Tibial nerve (tissue), 4 donors: ENCODE measurements at regions not wholly inside any gene's neighbourhood (a gene's known extent, or its start where the extent isn't known, plus 50 kb on each side); places are given as distances from the start of the nearest gene placed in this dataset.
"Not testable (repeated sequence)": the region's sequence is repeated elsewhere in the genome, so short reads cannot be mapped to it uniquely, and the experiment has no call there.

Source experiments
- DNase-seq, 2 donors: peaks; one replicate each; pipeline ENCODE4 v3.0.0-alpha.2; 2019; ENCODE audit warnings: low spot score in 2 of 2
- H3K27ac ChIP-seq, 4 donors: fragments of 200-600 bp; sonication (generic) in 3 of 4; one replicate each; pipeline ENCODE4 v1.5.1; 2017 to 2019; ENCODE audit warnings: mild to moderate bottlenecking in 1 of 4
- H3K27me3 ChIP-seq, 2 donors: fragments of 200-600 bp; sonication (generic) in 1 of 2; one replicate each; pipeline versions ENCODE4 v1.5.1 to v1.6.0; 2017 to 2019
- H3K36me3 ChIP-seq, 3 donors: fragments of 200-600 bp; sonication (generic); one replicate each; pipeline ENCODE4 v1.5.1; 2018 to 2019
- H3K4me1 ChIP-seq, 4 donors: fragments of 200-600 bp; sonication (generic) in 3 of 4; one replicate each; pipeline ENCODE4 v1.5.1; 2017 to 2019
- H3K4me3 ChIP-seq, 4 donors: fragments of 200-600 bp; sonication (generic) in 3 of 4; one replicate each; pipeline ENCODE4 v1.5.1; 2017 to 2019; ENCODE audit warnings: mild to moderate bottlenecking in 1 of 4, moderate library complexity in 1 of 4
- H3K9me3 ChIP-seq, 4 donors: fragments of 200-600 bp; sonication (generic) in 3 of 4; one replicate each; pipeline ENCODE4 v1.5.1; 2017 to 2019
- CTCF ChIP-seq, 5 experiments: fragments of 200-600 bp in 3 of 5; fragments of 450-650 bp in 2 of 5; sonication (generic) in 3 of 5; IDR thresholded peaks; one replicate each; pipeline ENCODE4 v1.5.1; 2016 to 2019; ENCODE audit warnings: antibody characterized with exemption in 5 of 5, mild to moderate bottlenecking in 3 of 5, moderate library complexity in 2 of 5
- EP300 ChIP-seq, 2 donors: sonication (generic); formaldehyde crosslinking; IDR thresholded peaks; one replicate each; pipeline ENCODE4 v1.6.1; 2017; ENCODE audit warnings: antibody characterized with exemption in 2 of 2, mild to moderate bottlenecking in 1 of 2
- POLR2A ChIP-seq, 2 donors: fragments of 450-650 bp; IDR thresholded peaks; one replicate each; pipeline ENCODE4 v1.6.1; 2017; ENCODE audit warnings: antibody characterized with exemption in 2 of 2, mild to moderate bottlenecking in 2 of 2, moderate library complexity in 2 of 2
- WGBS, 2 donors: methylation state at CpG; one replicate each; pipeline ENCODE4 v1.1.5; 2018; 5-methylcytosine and 5-hydroxymethylcytosine counted together

GRCh38 chr3:75951941-75952340 lies 166.6 kb upstream of the ZNF717 start:
- TF ChIP-seq POLR2A (IDR thresholded peaks at IDR 0.05): no peak
- TF ChIP-seq CTCF (IDR thresholded peaks at IDR 0.05): no peak
- TF ChIP-seq EP300 (IDR thresholded peaks at IDR 0.05): no peak
- Histone ChIP-seq H3K27ac (no peak overlapping the region), H3K4me1 (no peaks in the 10 kb centered on the region), H3K9me3 (no peaks in the 10 kb centered on the region), H3K36me3 (no peaks in the 10 kb centered on the region), H3K4me3 (no peak overlapping the region), H3K27me3 (no peaks in the 10 kb centered on the region)
- DNase-seq: no peak

GRCh38 chr3:75960031-75960430 lies 174.7 kb upstream of the ZNF717 start:
- H3K36me3 ChIP-seq, H3K4me1 ChIP-seq, H3K27ac ChIP-seq, H3K9me3 ChIP-seq, DNase-seq, H3K4me3 ChIP-seq, H3K27me3 ChIP-seq: not testable (repeated sequence)
- 87 to 94% methylated on average over 2 of the region's 2 CpGs for WGBS, 2 donors

GRCh38 chr3:75962054-75962453 lies 176.7 kb upstream of the ZNF717 start:
- not testable (repeated sequence) for H3K4me3 ChIP-seq, H3K9me3 ChIP-seq, H3K4me1 ChIP-seq, H3K36me3 ChIP-seq, DNase-seq, H3K27me3 ChIP-seq, H3K27ac ChIP-seq
- WGBS, 2 donors: 78 to 82% methylated on average over 2 of the region's 2 CpGs

GRCh38 chr3:75967071-75967470 lies 181.7 kb upstream of the ZNF717 start:
- peaks cover 0 to 4% (median 0%) of the 10 kb centered on the region in 4 donors for H3K9me3 ChIP-seq
- DNase-seq: no peak
- H3K27ac ChIP-seq: no peak overlapping the region
- H3K4me3 ChIP-seq: no peak overlapping the region
- no peaks in the 10 kb centered on the region for H3K36me3 ChIP-seq
- TF ChIP-seq POLR2A (IDR thresholded peaks at IDR 0.05) (no peak), EP300 (IDR thresholded peaks at IDR 0.05) (no peak), CTCF (IDR thresholded peaks at IDR 0.05) (no peak)
- no peaks in the 10 kb centered on the region for H3K4me1 ChIP-seq
- H3K27me3 ChIP-seq: no peaks in the 10 kb centered on the region

GRCh38 chr3:75978686-75979085 lies 193.3 kb upstream of the ZNF717 start:
- H3K27me3 ChIP-seq: no peaks in the 10 kb centered on the region
- DNase-seq: no peak
- no peak for TF ChIP-seq POLR2A (IDR thresholded peaks at IDR 0.05)
- no peak for TF ChIP-seq EP300 (IDR thresholded peaks at IDR 0.05)
- no peak for TF ChIP-seq CTCF (IDR thresholded peaks at IDR 0.05)
- no peaks in the 10 kb centered on the region for H3K4me1 ChIP-seq
- no peaks in the 10 kb centered on the region for H3K36me3 ChIP-seq
- H3K9me3 ChIP-seq: peaks cover 0 to 5% (median 0%) of the 10 kb centered on the region in 4 donors
- 85 to 90% methylated on average over 4 of the region's 4 CpGs for WGBS, 2 donors
- no peak overlapping the region for H3K4me3 ChIP-seq
- no peak overlapping the region for H3K27ac ChIP-seq

- Histone ChIP-seq H3K4me3 (no peak overlapping the region), H3K27ac (no peak overlapping the region), H3K4me1 (no peaks in the 10 kb centered on the region), H3K9me3 (peaks cover 0 to 5% (median 0%) of the 10 kb centered on the region in 4 donors), H3K27me3 (no peaks in the 10 kb centered on the region), H3K36me3 (no peaks in the 10 kb centered on the region)
- 80 to 81% methylated on average over 1 of the region's 1 CpG for WGBS, 2 donors
- DNase-seq: no peak
- TF ChIP-seq POLR2A (IDR thresholded peaks at IDR 0.05) (no peak), CTCF (IDR thresholded peaks at IDR 0.05) (no peak), EP300 (IDR thresholded peaks at IDR 0.05) (no peak)
Measured at GRCh38 chr3:75981401-75981800, 196.1 kb upstream of the ZNF717 start.
